ENCODE measurements at regions not wholly inside any gene's neighbourhood (a gene's known extent, or its start where the extent isn't known, plus 50 kb on each side); places are given as distances from the start of the nearest gene placed in this dataset.

DNA sequence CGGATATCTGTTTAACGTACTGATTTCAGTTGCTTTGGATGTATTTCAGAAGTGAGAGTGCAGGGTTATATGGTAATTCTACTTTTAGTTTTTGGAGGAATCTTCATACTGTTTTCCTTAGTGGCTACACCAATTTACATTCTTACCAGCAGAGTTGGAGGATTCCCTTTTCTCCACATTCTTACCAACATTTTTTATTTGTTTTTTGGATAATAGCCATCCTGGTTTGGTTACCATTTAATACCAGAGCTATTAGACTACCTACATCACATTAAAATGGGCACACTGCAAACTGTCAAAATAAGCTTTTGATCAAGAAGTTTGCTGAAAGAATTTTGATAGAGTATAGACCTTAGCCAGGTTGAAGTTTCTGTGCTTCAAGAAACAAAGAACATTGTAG is 217.2 kb upstream of the CFAP20DC start (continued):
- TF ChIP-seq, protein P1, sequence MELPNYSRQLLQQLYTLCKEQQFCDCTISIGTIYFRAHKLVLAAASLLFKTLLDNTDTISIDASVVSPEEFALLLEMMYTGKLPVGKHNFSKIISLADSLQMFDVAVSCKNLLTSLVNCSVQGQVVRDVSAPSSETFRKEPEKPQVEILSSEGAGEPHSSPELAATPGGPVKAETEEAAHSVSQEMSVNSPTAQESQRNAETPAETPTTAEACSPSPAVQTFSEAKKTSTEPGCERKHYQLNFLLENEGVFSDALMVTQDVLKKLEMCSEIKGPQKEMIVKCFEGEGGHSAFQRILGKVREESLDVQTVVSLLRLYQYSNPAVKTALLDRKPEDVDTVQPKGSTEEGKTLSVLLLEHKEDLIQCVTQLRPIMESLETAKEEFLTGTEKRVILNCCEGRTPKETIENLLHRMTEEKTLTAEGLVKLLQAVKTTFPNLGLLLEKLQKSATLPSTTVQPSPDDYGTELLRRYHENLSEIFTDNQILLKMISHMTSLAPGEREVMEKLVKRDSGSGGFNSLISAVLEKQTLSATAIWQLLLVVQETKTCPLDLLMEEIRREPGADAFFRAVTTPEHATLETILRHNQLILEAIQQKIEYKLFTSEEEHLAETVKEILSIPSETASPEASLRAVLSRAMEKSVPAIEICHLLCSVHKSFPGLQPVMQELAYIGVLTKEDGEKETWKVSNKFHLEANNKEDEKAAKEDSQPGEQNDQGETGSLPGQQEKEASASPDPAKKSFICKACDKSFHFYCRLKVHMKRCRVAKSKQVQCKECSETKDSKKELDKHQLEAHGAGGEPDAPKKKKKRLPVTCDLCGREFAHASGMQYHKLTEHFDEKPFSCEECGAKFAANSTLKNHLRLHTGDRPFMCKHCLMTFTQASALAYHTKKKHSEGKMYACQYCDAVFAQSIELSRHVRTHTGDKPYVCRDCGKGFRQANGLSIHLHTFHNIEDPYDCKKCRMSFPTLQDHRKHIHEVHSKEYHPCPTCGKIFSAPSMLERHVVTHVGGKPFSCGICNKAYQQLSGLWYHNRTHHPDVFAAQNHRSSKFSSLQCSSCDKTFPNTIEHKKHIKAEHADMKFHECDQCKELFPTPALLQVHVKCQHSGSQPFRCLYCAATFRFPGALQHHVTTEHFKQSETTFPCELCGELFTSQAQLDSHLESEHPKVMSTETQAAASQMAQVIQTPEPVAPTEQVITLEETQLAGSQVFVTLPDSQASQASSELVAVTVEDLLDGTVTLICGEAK (IDR thresholded peaks at IDR 0.05; ENCODE audit: borderline replicate concordance), result no peak
- TF ChIP-seq HDAC6 (IDR thresholded peaks at IDR 0.05; ENCODE audit: unreplicated experiment) (no peak), TCF3 (IDR thresholded peaks at IDR 0.05; ENCODE audit: borderline replicate concordance, insufficient read depth, low read depth, low read length) (no peak), HCFC1 (IDR thresholded peaks at IDR 0.05; ENCODE audit: low read length) (no peak), SMAD5 (IDR thresholded peaks at IDR 0.05; ENCODE audit: low read depth) (no peak)

- no peak overlapping the region for H3K4me2 ChIP-seq (ENCODE audit: control insufficient read depth, insufficient read depth)
- no peak overlapping the region for H3K4me3 ChIP-seq
- H2AFZ ChIP-seq (ENCODE audit: control insufficient read depth, low read depth, low read length), result no peak overlapping the region
- ChIA-PET SMC1A (ENCODE audit: uncharacterized antibody, unreplicated experiment) (interaction anchor here (0.8 to 2.8 kb wide), 4 partner anchors 10 to 120 kb away, joined by 3 to 11 read pairs (median 6); no protein-coding TSS in a partner anchor), RAD21 (ENCODE audit: unreplicated experiment) (no interaction called here), CTCF (no interaction called here), POLR2A (no interaction called here)
- no peak for ATAC-seq
- 91% methylated on average over 3 of the region's 3 CpGs for whole genome bisulfite sequencing (ENCODE audit: insufficient coverage, insufficient replicate concordance, low lambda C conversion rate, missing lambda C conversion rate)
- no peak for DNase-seq (ENCODE audit: low read depth, low spot score)
- FAIRE-seq, result no peak
- no peak overlapping the region for H3K9ac ChIP-seq (ENCODE audit: control insufficient read depth, insufficient read depth, low read length)
- intact Hi-C loops (cut with micrococcal nuclease; ENCODE audit: unreplicated experiment), result no loop called here
- peaks cover 3% of the 10 kb centered on the region; the same call in 2 of the 3 replicates for H3K9me3 ChIP-seq (replicated peaks; ENCODE audit: control insufficient read depth, insufficient read depth, low read length)
- in situ Hi-C loops (cut with MboI), result no loop called here
- no peaks in the 10 kb centered on the region for H3K79me2 ChIP-seq (ENCODE audit: control insufficient read depth, insufficient read depth, low read length)
- H4K20me1 ChIP-seq (ENCODE audit: control insufficient read depth, insufficient read depth), result no peaks in the 10 kb centered on the region
- H3K27me3 ChIP-seq (replicated peaks in 1 of 2; ENCODE audit: control insufficient read depth in 2 of 2, insufficient read depth in 2 of 2, low read length in 1 of 2), result no peaks in the 10 kb centered on the region
- TF ChIP-seq RFX5 (IDR thresholded peaks at IDR 0.05; ENCODE audit: low read depth, low read length), result no peak
- H3K4me1 ChIP-seq (ENCODE audit: control insufficient read depth, insufficient read depth, low read length), result peaks cover 3% of the 10 kb centered on the region; the same call in 1 of the 2 replicates
- H3K36me3 ChIP-seq (ENCODE audit: control insufficient read depth in 2 of 2, insufficient read depth in 2 of 2, low read length in 1 of 2), result no peaks in the 10 kb centered on the region
- H3K27ac ChIP-seq (ENCODE audit: control insufficient read depth, insufficient read depth), result no peak overlapping the region
- BruUV-seq (replicated peaks), result no TSS peak
Observed at GRCh38 chr3:59266551-59266950, 216.7 kb upstream of the CFAP20DC start.
